Omental fat pad (tissue), 3 donors: ENCODE measurements at regions not wholly inside any gene's neighbourhood (a gene's known extent, or its start where the extent isn't known, plus 50 kb on each side); places are given as distances from the start of the nearest gene placed in this dataset.

Source experiments
- ATAC-seq: fragments of 150-250 bp; one replicate; pipeline ENCODE4 v1.9.1; 2016; ENCODE audit warnings: mild to moderate bottlenecking, moderate library complexity; ENCODE audit not compliant: low FRiP score
- DNase-seq: peaks from one replicate; pipeline ENCODE4 v3.0.0-alpha.2; 2019; ENCODE audit warnings: low spot score
- CTCF ChIP-seq, 3 donors: fragments of 450-650 bp; IDR thresholded peaks; one replicate each; pipeline ENCODE4 v1.5.1; 2016 to 2017; ENCODE audit warnings: antibody characterized with exemption in 3 of 3, mild to moderate bottlenecking in 3 of 3, moderate library complexity in 2 of 3

- TF ChIP-seq CTCF (IDR thresholded peaks at IDR 0.05), result no peak
- ATAC-seq, result no peak
- no peak for DNase-seq
Observed at GRCh38 chr6:44053760-44054556, 73.3 kb downstream of the MRPL14 start.

GRCh38 chr6:44053106-44053756 is 74.0 kb downstream of the MRPL14 start:
- no peak for DNase-seq
- no peak for ATAC-seq
- no peak for TF ChIP-seq CTCF (IDR thresholded peaks at IDR 0.05)

- no peak for TF ChIP-seq CTCF (IDR thresholded peaks at IDR 0.05)
- ATAC-seq (peak; percentile 10), DNase-seq (no peak)
Observed at GRCh38 chr6:44052419-44053023, 74.7 kb downstream of the MRPL14 start.

- ATAC-seq (peak; percentile 76), DNase-seq (no peak)
- no peak for TF ChIP-seq CTCF (IDR thresholded peaks at IDR 0.05)
Observed at GRCh38 chr6:44051515-44051914, 75.7 kb downstream of the MRPL14 start.

- TF ChIP-seq CTCF (IDR thresholded peaks at IDR 0.05), result no peak
- peak; percentile 16 for ATAC-seq
- no peak for DNase-seq
Observed at GRCh38 chr6:44050872-44051505, 76.3 kb downstream of the MRPL14 start.

- TF ChIP-seq CTCF (IDR thresholded peaks at IDR 0.05), result no peak
- DNase-seq, result no peak
- ATAC-seq, result no peak
Observed at GRCh38 chr6:44049989-44050871, 77.0 kb downstream of the MRPL14 start.
